CD4-positive, alpha-beta T cell treated with Interleukin-6 at 100 ng/mL for 8 hours (primary cell): ENCODE measurements at regions not wholly inside any gene's neighbourhood (a gene's known extent, or its start where the extent isn't known, plus 50 kb on each side); places are given as distances from the start of the nearest gene placed in this dataset.
"Not testable (repeated sequence)": the region's sequence is repeated elsewhere in the genome, so short reads cannot be mapped to it uniquely, and the experiment has no call there.

Experiments used
- DNase-seq: peaks from one replicate; pipeline ENCODE4 v3.0.0-alpha.2; 2020; ENCODE audit warnings: mixed read lengths, low spot score

DNA sequence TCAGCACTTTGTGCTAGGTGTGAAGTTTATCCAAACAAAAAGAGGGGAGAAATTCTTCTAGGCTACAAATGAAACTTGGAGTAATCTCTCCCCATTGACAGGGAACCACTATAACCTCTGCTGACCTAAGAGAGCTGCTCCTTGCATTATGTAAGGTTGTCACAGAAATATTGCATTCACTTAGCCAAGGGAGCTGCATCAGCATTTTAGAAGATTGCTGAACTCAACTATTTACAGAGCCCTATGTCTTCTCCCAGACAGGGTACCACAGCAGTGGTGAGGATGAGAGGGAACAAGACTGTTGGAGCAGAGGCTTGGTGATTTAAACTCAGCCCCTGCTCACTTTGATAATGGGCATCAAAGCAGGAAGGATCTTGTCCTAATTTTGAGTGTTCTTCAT lies 362.0 kb downstream of the TMEM38B start:
- DNase-seq, result no peak

DNA sequence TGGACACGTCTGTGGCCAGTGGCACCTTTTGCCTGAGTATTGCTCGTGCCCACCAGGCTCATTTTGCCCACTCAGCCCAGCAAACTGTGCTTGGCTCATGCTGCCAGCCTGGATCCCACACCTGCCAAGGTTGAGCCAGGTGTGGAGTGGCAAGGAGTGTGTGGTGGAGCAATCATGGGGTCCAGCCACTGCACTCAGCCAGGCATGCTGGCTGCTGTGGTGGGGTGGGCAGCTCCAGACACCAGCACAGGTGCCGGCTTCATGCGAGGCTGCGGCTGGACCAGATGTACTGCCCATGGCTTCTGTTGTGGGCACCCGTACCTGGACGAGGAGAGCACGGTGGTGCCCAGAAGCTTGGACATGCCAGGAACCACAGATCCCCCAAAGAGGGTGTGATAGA lies 364.1 kb downstream of the TMEM38B start:
- DNase-seq, result no peak

DNA sequence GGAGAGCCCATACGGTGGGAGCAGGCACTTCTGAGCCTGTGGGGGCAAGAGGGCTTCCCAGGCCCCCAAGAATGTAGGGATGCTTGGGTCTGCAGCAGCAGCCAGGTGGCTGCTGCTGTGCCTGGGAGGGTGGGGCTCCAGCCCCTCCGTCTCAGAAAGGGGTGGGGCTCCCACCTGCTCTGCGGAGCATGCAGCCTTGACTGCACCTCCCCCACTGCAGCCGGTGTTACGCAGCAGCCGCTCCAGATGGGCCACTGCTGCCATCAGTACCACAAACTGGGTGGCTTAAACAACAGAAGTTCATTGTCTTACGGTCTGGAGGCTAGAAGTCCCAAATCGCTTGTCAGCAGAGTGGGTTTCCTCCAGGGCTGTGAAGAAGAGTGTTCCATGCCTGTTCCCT lies 365.5 kb downstream of the TMEM38B start:
- DNase-seq, result no peak

DNA sequence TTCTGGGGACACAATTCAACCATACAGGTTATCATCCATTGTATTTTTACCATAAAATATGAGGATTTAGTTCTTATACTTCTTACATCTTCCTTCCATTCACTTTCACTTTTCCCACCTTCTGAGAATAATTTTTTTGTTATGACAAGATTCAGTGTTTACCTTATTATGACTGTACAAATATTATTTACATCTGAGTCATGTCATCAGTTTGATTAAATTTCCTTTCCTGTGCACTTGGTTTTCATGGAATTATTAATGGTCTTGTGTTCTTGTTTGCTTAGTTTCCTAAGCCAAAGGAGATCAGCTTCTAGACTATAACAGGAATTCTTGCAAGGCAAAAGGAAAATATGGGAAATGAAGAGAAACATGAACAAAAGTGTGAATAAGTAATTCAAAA lies 366.5 kb downstream of the TMEM38B start:
- DNase-seq, result no peak

DNA sequence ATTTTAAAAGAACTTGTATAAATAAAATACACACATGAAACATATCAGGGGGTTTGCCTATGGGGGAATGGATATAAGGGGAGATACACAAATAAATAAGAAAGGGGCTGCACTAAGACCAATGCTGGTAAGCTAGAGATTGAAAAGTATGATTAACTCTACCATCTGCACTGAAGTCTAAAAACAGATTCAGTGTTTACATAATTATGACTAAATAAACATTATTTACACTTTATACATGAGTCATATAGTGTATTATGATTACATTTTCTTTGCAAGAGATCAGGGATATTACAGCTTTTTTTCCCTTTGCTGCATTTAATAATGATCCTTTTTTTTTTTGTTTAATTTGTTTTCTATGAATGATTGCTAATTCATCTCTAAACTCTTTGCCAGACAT lies 367.9 kb downstream of the TMEM38B start:
- DNase-seq, result no peak

DNA sequence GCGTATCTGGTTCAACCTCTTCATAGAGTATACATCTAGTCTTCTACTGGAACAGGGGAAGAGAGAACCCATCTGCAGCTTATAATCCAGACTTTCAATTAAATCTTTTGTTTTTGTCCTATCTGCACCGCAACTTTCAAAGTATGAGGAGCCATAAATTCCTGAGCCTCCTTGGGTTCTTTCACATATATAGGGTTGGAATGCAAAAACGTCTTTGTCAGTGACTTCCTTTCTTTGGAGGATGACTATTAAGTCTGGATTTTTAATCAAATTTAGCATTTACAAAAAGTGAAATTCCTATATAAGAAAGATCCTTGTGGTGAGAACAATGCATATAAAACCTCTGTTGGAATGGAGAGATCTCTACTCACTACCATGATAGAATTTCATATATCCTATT lies 370.8 kb downstream of the TMEM38B start:
- no peak for DNase-seq

DNA sequence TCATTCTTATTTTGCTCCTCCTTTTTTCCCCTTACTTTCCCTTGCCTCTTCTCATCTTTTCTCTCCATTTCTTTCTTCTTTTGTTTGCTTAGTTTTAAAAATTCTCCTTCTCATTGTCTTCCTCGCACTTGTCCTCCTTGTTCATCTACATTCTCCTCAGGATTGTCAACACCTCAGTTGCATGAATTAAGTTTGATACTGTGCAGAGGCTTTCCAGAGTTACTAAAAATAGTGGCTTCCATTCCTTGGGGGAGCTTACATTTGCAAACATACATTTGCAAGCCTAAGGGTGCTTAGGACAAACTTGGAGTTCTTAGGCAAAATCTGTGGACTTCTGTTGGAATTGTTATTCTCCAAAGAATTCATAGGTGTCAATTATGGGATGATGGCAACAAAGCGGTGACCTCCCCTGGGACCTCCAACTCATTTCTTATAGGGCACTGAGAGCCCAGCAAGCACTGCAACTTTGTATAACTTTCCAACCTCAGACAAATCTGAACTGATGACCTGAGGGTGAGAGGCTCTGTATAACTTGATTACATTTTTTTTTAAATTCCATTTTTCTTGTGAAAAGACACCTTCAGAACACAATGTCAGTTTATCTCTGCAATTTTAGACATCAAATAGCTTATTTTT lies 371.4 kb downstream of the TMEM38B start:
- no peak for DNase-seq

DNA sequence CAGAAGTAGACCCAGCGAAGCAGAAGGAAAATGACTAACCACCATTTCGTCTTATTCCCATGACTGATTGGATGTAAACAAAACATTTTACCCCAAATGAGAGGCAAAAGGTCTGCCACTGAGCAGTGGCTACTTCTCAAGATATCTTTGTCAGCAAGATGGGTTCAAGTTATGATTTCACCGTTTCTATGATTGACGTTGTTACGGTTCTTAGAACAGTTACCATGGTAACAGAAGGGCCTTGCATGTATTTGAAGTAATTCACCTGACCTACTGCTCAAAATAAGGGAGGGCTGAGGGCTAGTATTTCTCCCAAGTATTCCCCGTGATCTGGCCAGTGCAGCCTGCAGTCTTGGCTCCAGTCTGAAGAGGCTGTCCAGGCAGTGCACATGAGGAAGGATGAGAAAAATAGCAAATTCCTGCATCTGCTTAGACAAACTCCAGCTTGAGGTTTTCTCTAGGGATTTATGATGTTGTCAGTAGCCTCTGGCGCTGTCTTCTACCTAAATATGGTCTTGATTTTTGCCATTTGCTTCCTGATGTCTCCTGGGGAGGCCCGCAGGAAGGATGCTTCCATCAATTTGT lies 372.7 kb downstream of the TMEM38B start:
- no peak for DNase-seq

DNA sequence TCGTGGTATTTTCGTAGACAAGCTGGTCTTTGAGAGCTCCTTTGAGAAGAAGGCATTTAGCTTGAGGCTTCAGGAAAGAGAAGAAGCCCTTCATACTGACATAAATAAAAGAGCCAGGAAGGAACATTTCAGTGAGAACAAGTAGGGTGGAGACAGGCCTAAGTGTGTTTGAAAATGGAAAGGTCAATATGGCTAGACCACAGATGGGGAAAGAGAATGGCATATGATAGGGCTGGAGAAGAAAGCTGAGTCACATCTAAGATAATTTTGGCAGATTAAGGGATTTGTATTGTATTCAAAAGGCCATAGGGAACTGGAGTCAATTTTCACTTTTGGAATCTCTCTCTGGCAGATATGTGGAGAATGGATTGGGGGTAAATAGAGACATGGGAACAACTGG lies 374.9 kb downstream of the TMEM38B start:
- no peak for DNase-seq

DNA sequence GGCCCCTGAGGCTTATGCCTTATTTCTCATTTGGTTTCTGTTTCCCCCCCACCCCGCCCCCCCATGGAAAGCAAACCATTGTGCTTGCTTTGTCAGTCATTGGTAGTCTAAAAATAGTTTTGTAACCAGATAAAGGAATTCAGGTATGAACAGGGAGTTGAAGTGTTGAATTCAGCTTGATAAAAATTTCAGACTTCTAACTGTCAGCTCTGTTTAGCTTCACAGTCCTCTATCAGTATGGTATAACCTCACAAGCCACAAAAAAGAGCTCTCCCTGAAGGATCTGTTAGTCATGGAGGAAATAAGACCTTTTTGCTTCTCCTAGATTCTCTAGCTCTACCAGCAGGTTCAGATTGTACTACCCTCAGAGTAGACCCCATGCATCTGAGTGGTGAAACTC lies 378.1 kb downstream of the TMEM38B start:
- DNase-seq, result no peak

DNA sequence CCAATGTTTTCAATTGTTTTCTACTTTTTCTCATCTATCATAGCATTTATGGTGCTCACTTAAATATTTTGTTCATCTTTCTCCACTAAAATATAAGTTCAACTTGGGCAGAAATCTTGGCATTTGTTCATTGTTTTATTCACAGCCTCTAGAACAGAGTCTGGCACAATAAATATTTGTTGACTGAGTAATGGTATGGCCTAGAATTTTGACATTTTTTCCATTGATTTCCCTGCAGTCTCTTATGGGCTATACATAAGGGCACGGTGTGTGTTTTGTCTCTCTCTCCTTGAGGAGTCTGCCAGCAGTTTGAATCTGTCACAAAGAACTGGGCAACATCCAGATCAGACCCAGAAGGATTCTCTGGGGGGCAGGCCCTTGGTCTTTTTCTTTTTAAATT lies 379.7 kb downstream of the TMEM38B start:
- DNase-seq, result no peak

DNA sequence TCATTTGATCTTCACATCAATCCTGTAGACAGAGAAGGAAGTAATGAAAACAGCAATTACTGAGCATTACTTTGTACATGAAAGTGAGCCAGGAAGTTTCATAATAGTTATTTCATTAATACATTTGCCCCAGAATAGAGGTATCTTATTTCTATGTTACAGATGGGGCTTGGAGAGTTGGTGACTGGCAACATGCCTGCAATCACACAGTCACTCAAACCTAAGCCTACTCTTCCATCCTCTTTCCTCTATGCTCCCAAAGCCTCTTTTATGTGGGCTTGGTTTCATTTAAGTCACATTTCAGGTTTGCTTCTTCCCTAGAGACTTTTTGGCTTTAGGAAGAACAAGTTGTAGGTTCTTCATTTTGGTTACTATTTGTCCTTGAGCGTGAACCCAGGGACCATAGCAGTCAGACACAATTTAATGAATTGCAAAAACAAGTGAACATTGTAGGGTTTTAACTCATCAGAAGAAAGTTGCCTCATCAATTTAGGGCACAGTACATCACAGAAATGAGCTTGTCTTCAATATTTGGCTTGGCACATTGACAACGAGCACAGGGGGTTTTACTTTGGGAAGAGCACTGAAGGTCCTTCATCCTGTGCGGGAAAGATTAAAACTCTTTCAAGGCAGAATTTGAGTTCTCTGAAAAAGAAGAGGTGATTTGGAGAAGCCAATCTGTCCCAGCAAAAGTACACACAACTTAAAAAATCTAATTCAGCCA lies 381.1 kb downstream of the TMEM38B start:
- DNase-seq, result no peak

DNA sequence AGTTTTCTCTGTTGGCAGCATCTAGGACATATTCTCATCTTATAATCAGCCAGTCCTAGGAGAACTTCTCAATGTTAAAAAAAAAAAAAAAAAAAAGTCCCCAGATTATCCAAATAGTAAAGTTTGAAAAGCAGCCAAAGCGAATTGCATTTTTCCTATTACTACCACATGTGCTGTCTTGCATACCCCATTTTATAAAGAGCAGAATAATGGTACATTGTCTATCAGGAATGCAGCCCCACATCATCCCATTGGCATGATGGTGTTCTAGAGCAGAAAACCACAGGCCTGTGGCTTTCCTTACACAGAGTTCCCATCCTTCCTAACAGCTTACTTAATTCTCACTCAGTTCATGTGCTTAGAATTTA lies 381.6 kb downstream of the TMEM38B start:
- DNase-seq, result no peak

DNA sequence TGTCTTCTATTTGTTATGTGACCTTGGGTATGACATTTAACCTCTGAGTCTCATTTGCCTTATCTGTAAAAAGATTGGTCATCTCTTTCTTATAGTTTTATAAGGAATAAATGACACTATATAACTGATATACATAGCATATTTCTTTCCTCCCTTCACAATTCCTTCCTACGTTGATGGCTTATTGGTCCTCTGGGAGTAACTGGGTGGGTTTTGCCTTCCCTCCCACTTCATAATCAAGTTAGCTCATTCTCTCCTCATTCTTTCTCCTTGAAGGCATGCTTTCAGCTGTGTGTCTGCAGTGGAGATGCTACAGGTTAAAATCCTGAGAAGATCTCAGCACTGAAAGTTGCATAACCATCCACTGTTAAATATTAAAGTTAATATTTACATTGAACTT lies 382.4 kb downstream of the TMEM38B start:
- DNase-seq, result no peak

DNA sequence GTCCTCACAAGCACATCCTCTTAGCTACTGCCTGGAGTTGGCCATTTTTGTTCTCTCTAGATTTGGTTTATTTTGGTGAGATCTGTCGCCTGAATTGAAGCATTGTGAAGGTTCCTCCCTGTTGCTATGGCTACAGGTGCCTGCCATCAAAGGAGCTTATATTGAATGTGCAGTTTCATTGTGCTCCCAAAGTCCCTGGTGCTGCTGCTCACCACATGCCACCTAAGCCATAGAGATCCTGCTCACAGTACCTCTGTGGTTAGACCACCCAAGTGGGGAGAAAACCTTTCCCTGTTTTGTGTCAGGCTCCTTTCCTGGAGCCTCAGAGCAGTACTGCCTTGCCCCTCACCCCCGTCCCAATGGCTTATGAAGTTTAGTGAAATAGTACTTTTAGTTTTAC lies 383.4 kb downstream of the TMEM38B start:
- no peak for DNase-seq

DNA sequence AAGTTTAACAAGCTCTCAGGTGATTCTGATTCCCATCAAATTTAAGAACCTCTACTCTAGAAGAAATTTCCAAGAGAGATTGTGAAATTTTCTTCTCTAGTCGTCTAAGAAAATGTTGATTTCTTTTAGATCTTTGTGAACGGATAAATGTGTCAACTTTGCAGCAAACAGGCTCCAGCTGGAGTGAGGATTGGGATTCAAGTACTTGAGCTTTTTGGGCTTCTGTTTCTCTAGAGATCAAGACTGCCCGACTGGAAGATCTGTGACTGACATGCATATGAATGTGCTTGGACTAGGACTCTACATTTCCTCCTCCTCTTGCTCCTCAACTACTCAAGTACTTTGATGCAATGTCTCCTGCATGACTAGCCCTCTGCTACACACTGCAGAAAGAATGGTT lies 388.3 kb downstream of the TMEM38B start:
- DNase-seq, result no peak

DNA sequence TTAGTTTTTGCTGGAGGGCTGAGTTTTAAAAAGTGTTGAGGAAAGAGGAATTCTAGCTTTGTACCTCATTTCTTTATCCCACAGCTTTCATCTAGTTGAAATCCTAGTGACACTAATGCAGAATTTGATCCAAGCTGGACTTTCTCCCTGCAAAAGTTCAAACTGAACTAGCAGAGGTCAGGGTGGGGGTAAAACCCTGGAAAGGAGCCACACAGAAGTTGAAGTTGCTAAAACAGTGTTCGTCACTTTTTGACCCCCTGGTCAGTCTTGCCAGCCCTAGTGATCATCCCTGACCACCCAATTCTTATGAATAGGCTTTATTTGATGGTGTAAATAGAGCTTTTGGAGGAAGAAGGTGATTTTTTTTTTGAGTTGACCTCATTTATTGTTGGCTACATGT lies 390.4 kb downstream of the TMEM38B start:
- no peak for DNase-seq

DNA sequence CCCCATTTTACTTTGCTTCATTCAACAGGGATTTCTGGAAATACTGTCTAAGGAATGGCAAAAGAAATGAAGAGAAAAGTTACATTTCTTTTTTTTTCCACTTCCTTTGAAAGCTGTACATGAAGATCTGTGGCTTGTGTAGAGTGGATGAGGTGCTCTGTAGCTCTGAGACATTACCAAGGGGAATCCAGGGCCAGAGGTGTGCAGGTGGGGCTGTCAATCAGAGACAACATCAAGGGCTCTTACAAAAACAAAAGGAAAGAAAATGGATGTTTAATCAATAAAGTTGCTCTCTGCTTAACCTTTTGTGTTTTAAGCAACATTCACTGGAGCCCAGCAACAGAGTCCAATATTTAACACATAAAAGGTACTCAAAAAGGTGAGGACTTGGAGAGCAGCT lies 391.1 kb downstream of the TMEM38B start:
- DNase-seq, result no peak

DNA sequence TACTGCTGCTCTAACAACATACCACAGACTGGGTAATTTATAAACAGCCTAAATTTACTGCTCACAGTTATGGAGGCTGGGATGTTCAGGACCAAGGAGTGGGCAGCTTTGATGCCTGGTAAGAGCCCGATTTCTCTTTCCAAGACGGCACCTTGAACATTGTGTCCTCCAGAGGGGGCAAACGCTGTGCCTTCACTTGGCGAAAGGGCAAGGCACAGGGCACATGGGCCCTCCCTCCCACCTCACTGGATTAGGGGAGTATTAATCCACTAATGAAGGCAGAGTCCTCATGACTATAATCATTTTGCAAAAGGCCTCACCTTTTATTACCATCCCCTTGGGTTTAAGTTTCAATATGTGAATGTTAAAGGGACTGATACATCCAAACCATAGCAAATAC lies 397.7 kb downstream of the TMEM38B start:
- no peak for DNase-seq

DNA sequence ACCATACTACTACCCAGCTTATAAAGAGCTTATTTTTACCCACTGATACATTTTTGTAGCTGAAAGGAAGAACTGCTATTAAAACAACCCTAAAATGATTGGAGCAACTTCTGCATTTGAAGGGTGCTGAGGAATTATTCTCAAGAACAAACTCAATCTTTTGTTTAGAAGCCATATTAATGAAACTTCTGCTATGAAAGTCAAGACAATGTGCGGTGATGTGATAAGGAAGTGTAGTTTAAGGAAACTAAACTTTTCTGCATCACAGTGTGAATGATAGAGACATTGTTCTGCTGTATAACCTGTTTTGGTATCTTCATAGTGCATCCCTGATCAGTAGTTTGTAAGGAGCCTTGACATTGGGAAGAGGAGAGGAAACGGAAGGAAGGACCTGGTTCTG lies 408.5 kb downstream of the TMEM38B start:
- DNase-seq, result no peak

DNA sequence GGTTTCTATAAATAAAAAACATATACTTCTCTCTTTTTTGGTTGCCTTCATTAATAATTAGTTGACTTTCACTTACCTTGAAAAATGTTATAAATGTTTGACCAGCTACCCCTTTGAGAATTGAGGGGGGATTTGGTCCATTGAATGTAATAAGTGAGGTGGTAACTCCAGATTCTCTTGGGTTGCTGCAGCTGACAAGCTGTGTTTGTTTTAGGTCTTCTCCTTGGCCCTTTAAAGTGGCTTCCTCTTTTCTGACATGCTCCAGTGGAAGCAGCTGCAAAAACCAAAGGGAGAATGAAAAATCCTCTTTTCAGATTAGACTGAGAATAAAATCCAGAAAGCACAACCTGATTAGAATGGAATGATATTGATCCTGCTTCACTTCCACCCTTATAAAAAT lies 410.5 kb downstream of the TMEM38B start:
- no peak for DNase-seq

DNA sequence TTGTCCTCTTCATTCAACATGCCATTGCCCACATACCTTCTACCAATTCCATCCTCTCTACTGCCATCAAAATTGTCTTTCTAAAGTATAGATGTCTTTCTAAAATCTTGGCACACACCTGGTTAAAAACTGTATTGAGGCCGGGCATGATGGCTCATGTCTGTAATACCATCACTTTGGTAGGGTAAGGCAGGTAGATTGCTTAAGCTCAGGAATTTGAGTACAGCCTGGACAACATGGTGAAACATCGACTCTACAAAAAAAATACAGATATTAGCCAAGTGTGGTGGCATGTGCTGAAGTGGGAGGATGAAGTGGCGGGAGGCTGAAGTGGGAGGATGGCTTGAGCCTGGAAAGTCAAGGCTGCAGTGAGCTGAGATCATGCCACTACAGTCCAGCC lies 412.1 kb downstream of the TMEM38B start:
- DNase-seq, result no peak

DNA sequence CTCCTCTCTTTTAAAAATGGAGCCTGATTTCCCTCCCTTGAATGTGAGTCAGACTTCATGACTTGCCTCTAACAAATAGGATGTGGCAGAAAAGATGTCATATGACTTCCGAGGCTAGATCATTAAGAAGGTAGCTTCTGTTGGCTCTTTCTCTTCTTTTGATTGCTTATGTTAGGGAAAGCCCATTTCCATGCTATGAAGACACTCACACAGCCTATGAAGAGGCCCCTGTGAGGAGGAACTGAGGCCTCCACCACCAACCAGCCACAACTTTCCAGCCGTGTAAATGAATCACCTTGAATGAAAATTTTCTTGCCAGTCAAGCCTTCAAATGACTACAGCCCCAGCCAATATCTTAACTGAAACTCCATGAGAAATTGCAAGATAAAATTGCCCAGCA lies 413.4 kb downstream of the TMEM38B start:
- no peak for DNase-seq

DNA sequence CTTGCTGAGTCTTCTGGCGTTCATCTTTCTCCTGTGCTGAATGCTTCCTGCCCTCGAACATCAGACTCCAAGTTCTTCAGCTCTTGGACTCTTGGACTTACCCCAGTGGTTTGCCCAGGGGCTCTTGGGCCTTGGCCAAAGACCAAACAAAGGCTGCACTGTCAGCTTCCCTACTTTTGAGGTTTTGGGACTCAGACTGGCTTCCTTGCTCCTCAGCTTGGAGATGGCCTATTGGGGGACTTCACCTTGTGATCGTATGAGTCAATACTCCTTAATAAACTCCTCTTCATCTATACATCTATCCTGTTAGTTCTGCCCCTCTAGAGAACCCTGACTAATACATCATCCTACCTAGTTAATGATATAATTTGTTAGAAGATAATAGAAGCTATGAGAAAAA lies 415.4 kb downstream of the TMEM38B start:
- DNase-seq, result not testable (repeated sequence)
